H1 (cell line): ENCODE measurements at regions not wholly inside any gene's neighbourhood (a gene's known extent, or its start where the extent isn't known, plus 50 kb on each side); places are given as distances from the start of the nearest gene placed in this dataset.

Experiments used
- CTCF ChIA-PET: fragments of 300-600 bp; sonication (Branson Sonifier 250); formaldehyde crosslinking; loops from one replicate; lab custom pipeline; 2021; ENCODE audit not compliant: partially characterized antibody; lab: Charles Lee
- POLR2A ChIA-PET: fragments of 300-600 bp; sonication (Branson Sonifier 250); formaldehyde crosslinking; loops from one replicate; lab custom pipeline; 2021; ENCODE audit warnings: inconsistent platforms; ENCODE audit not compliant: partially characterized antibody; lab: Charles Lee
- DNase-seq, 2 experiments: peaks; one replicate each; pipeline versions ENCODE4 v3.0.0 to v3.0.0-alpha.2; 2010 to 2022; ENCODE audit warnings: low spot score in 2 of 2, low read depth in 1 of 2, mixed read lengths in 1 of 2
- FAIRE-seq: peaks from 2 replicates; lab custom pipeline; 2011; peaks lifted over from hg19 to GRCh38; lab: Jason Lieb, UNC
- H2AFZ ChIP-seq: 2 replicates; pipeline ENCODE4 v1.8.1; 2012; ENCODE audit warnings: low read length, inconsistent platforms
- H2AK5ac ChIP-seq: 2 replicates; pipeline ENCODE4 v1.6.1; 2013; ENCODE audit warnings: low read depth, low read length
- H2BK120ac ChIP-seq: replicated peaks from 2 replicates; pipeline ENCODE3; 2013; ENCODE audit warnings: low read depth, low read length, inconsistent platforms
- H2BK12ac ChIP-seq: 2 replicates; pipeline ENCODE4 v1.6.1; 2013; ENCODE audit warnings: low read depth, low read length
- H2BK15ac ChIP-seq: 2 replicates; pipeline ENCODE4 v1.6.1; 2013; ENCODE audit warnings: low read length
- H2BK20ac ChIP-seq: 2 replicates; pipeline ENCODE4 v1.6.1; 2013; ENCODE audit warnings: low read length
- H2BK5ac ChIP-seq: 2 replicates; pipeline ENCODE4 v1.6.1; 2013; ENCODE audit warnings: low read depth, low read length
- H3K14ac ChIP-seq: 2 replicates; pipeline ENCODE4 v1.6.1; 2013; ENCODE audit warnings: inconsistent platforms; ENCODE audit not compliant: insufficient read length
- H3K18ac ChIP-seq: 2 replicates; pipeline ENCODE4 v1.6.1; 2013; ENCODE audit warnings: low read length; ENCODE audit errors: extremely low read depth
- H3K23ac ChIP-seq: 2 replicates; pipeline ENCODE4 v1.6.1; 2013; ENCODE audit warnings: inconsistent platforms; ENCODE audit not compliant: insufficient read length
- H3K23me2 ChIP-seq: 2 replicates; pipeline ENCODE4 v1.6.1; 2013; ENCODE audit warnings: low read depth, low read length
- H3K27ac ChIP-seq: 2 replicates; pipeline ENCODE4 v1.6.1; 2011; ENCODE audit warnings: low read depth, low read length, inconsistent platforms
- H3K27me3 ChIP-seq, 4 experiments: replicated peaks in 1 of 4; 1 replicate in 1 of 4; 2 replicates in 3 of 4; pipeline versions ENCODE4 v1.6.1 to v1.8.1; 2011 to 2013; ENCODE audit warnings: low read length in 3 of 4, mild to moderate bottlenecking in 3 of 4, inconsistent platforms in 2 of 4, mixed read lengths in 2 of 4, moderate library complexity in 1 of 4; ENCODE audit not compliant: control insufficient read depth in 3 of 4, insufficient read depth in 3 of 4; ENCODE audit errors: extremely low read depth in 1 of 4
- H3K36me3 ChIP-seq, 4 experiments: 2 replicates each; pipeline versions ENCODE4 v1.6.1 to v1.8.1; 2011 to 2013; ENCODE audit warnings: mild to moderate bottlenecking in 4 of 4, low read length in 3 of 4, moderate library complexity in 2 of 4, control low read depth in 1 of 4, inconsistent platforms in 1 of 4; ENCODE audit not compliant: insufficient read depth in 4 of 4, control insufficient read depth in 2 of 4
- H3K4ac ChIP-seq: replicated peaks from 2 replicates; pipeline ENCODE3; 2013; ENCODE audit warnings: low read length, low read depth, mixed read lengths, inconsistent platforms; ENCODE audit not compliant: insufficient read length
- H3K4me1 ChIP-seq, 4 experiments: replicated peaks in 1 of 4; 1 replicate in 1 of 4; 2 replicates in 3 of 4; pipeline versions ENCODE4 v1.6.1 to v1.8.1; 2011 to 2013; ENCODE audit warnings: low read length in 3 of 4, inconsistent platforms in 2 of 4, mixed read lengths in 1 of 4; ENCODE audit not compliant: insufficient read depth in 4 of 4, control insufficient read depth in 3 of 4
- H3K4me2 ChIP-seq, 2 experiments: 2 replicates each; pipeline versions ENCODE4 v1.6.1 to v1.8.1; 2011 to 2013; ENCODE audit warnings: low read depth in 2 of 2, low read length in 2 of 2, control low read depth in 1 of 2, inconsistent platforms in 1 of 2, mild to moderate bottlenecking in 1 of 2; ENCODE audit not compliant: insufficient read depth in 1 of 2
- H3K4me3 ChIP-seq, 4 experiments: fragments of 200-600, 300-600 bp in 1 of 4; sonication (generic), shearing (Covaris generic), sonication (Bioruptor Twin) in 1 of 4; 2 replicates each; pipeline versions ENCODE4 v1.5.1 to v1.8.1; 2011 to 2016; ENCODE audit warnings: low read length in 4 of 4, low read depth in 3 of 4, control low read depth in 2 of 4, inconsistent platforms in 2 of 4, mild to moderate bottlenecking in 2 of 4, mixed read lengths in 1 of 4, moderate library complexity in 1 of 4; ENCODE audit not compliant: insufficient read depth in 2 of 4; ENCODE audit errors: extremely low read depth in 1 of 4
- H3K56ac ChIP-seq: replicated peaks from 2 replicates; pipeline ENCODE3; 2013; ENCODE audit warnings: low read depth, mild to moderate bottlenecking, mixed read lengths, low read length, inconsistent platforms; ENCODE audit not compliant: insufficient read length
- H3K79me1 ChIP-seq: 2 replicates; pipeline ENCODE4 v1.6.1; 2013; ENCODE audit warnings: low read depth, low read length, control low read depth
- H3K79me2 ChIP-seq, 2 experiments: 2 replicates each; pipeline versions ENCODE4 v1.6.1 to v1.8.1; 2012 to 2013; ENCODE audit warnings: low read length in 2 of 2, mild to moderate bottlenecking in 2 of 2, inconsistent platforms in 1 of 2; ENCODE audit not compliant: insufficient read depth in 2 of 2, control insufficient read depth in 1 of 2
- H3K9ac ChIP-seq, 4 experiments: replicated peaks in 1 of 4; 1 replicate in 1 of 4; 2 replicates in 3 of 4; pipeline versions ENCODE4 v1.6.1 to v1.8.1; 2011 to 2013; ENCODE audit warnings: low read depth in 3 of 4, low read length in 3 of 4, control low read depth in 2 of 4, mild to moderate bottlenecking in 2 of 4, moderate library complexity in 2 of 4, inconsistent platforms in 1 of 4; ENCODE audit errors: extremely low read depth in 1 of 4
- H3K9me3 ChIP-seq, 2 experiments: 2 replicates each; pipeline versions ENCODE4 v1.6.1 to v1.8.1; 2012 to 2013; ENCODE audit warnings: mild to moderate bottlenecking in 2 of 2, moderate library complexity in 2 of 2, control low read depth in 1 of 2, inconsistent platforms in 1 of 2, low read depth in 1 of 2, low read length in 1 of 2, mixed read lengths in 1 of 2; ENCODE audit not compliant: insufficient read depth in 2 of 2
- H4K20me1 ChIP-seq, 2 experiments: replicated peaks in 1 of 2; 2 replicates each; pipeline versions ENCODE3 to v1.8.1; 2011 to 2013; ENCODE audit warnings: inconsistent platforms in 2 of 2, low read length in 2 of 2, mild to moderate bottlenecking in 1 of 2; ENCODE audit not compliant: insufficient read depth in 2 of 2, control insufficient read depth in 1 of 2
- H4K5ac ChIP-seq: 2 replicates; pipeline ENCODE4 v1.6.1; 2013; ENCODE audit warnings: low read length, low read depth, mixed read lengths, inconsistent platforms; ENCODE audit not compliant: insufficient read length
- H4K8ac ChIP-seq: 2 replicates; pipeline ENCODE4 v1.8.0; 2013; ENCODE audit warnings: mild to moderate bottlenecking, moderate library complexity, low read length, inconsistent platforms; ENCODE audit not compliant: insufficient read depth; ENCODE audit errors: extremely low read depth
- H4K91ac ChIP-seq: replicated peaks from 2 replicates; pipeline ENCODE3; 2013; ENCODE audit warnings: low read length, mixed read lengths, inconsistent platforms; ENCODE audit not compliant: insufficient read length
- RAD21 ChIP-seq, 2 experiments: IDR thresholded peaks in 1 of 2; conservative IDR thresholded peaks in 1 of 2; 2 replicates each; pipeline ENCODE4 v1.6.1; 2011; ENCODE audit warnings: low read depth in 2 of 2, low read length in 2 of 2, improper control_type of control experiment in 1 of 2, inconsistent platforms in 1 of 2, mild to moderate bottlenecking in 1 of 2, moderate library complexity in 1 of 2
- WGBS, 2 experiments: shearing (Covaris generic) in 1 of 2; methylation state at CpG; one replicate each; pipeline versions ENCODE4 v1.1.6 to v1.1.7; 2013 to 2015; ENCODE audit warnings: low lambda C conversion rate in 2 of 2, mixed read lengths in 2 of 2, inconsistent platforms in 1 of 2, low coverage in 1 of 2, missing lambda C conversion rate in 1 of 2; ENCODE audit not compliant: insufficient replicate concordance in 2 of 2, insufficient coverage in 1 of 2, insufficient read length in 1 of 2; ENCODE audit errors: extremely low coverage in 1 of 2, missing lambda C conversion rate in 1 of 2; 5-methylcytosine and 5-hydroxymethylcytosine counted together

DNA sequence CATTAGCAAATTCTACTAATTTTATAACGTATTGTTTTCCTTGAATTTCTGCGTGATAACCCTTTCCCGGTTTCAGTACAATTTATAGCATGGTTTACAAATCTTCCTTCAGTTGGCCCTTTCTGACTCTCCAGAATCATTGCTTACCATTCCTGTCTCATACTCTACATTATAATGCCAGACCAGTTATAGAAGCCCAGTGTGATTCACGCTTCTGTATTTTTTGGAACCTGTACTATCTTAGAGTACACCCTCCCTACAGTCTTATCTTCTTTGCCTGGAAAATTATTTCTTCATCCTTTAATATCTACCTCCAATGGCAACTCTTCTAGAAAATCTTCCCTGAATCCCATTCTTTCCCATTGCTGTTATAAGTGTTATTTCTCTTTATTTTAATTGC, 391.6 kb upstream of the SYT4 start:
- 87% methylated on average over 4 of the region's 4 CpGs; no CpG with 5 or more reads in 1 of the 2 experiments for WGBS, 2 experiments

More for the DNA sequence above, 391.6 kb upstream of the SYT4 start:
- H3K56ac ChIP-seq = no peak overlapping the region
- no peaks in the 10 kb centered on the region for H3K23me2 ChIP-seq
- H4K8ac ChIP-seq = no peak overlapping the region
- no peak overlapping the region for H3K18ac ChIP-seq
- H3K4me3 ChIP-seq = no peak overlapping the region
- no peaks in the 10 kb centered on the region for H3K27me3 ChIP-seq
- H3K27ac ChIP-seq = no peak overlapping the region
- no peaks in the 10 kb centered on the region for H3K79me2 ChIP-seq
- no peak for TF ChIP-seq RAD21 (IDR thresholded peaks at IDR 0.05 in 1 of 2, conservative IDR thresholded peaks at IDR 0.05 in 1 of 2; ENCODE audit: low read depth in 2 of 2, low read length in 2 of 2)
- no peak overlapping the region for H3K9ac ChIP-seq
- POLR2A ChIA-PET = no interaction called here
- H4K20me1 ChIP-seq = no peaks in the 10 kb centered on the region
- no peak overlapping the region for H4K5ac ChIP-seq
- no peak for DNase-seq
- H2BK12ac ChIP-seq = no peak overlapping the region
- H3K4me2 ChIP-seq = no peak overlapping the region
- H4K91ac ChIP-seq = no peak overlapping the region
- no peaks in the 10 kb centered on the region for H3K79me1 ChIP-seq
- FAIRE-seq = no peak
- H2BK20ac ChIP-seq = no peak overlapping the region
- H3K36me3 ChIP-seq = no peaks in the 10 kb centered on the region
- H3K4me1 ChIP-seq = no peaks in the 10 kb centered on the region
- H2AFZ ChIP-seq = no peak overlapping the region
- CTCF ChIA-PET = interaction anchor here (0.9 kb wide), 1 partner anchor 13 kb away, joined by 3 read pairs; no protein-coding TSS in a partner anchor
- no peak overlapping the region for H3K14ac ChIP-seq
- no peak overlapping the region for H3K23ac ChIP-seq
- no peaks in the 10 kb centered on the region for H3K9me3 ChIP-seq
- no peak overlapping the region for H3K4ac ChIP-seq
- no peak overlapping the region for H2BK15ac ChIP-seq
- no peak overlapping the region for H2BK120ac ChIP-seq
- H2AK5ac ChIP-seq = no peak overlapping the region
- no peak overlapping the region for H2BK5ac ChIP-seq
